Right cardiac atrium (tissue), 5 donors: ENCODE measurements at regions not wholly inside any gene's neighbourhood (a gene's known extent, or its start where the extent isn't known, plus 50 kb on each side); places are given as distances from the start of the nearest gene placed in this dataset.

ENCODE experiments used
- ATAC-seq, 2 donors: fragments of 200-7000 bp; cut with Tn5 transposase; one replicate each; pipeline versions ENCODE4 v1.8.0 to v1.9.1; 2020; ENCODE audit warnings: moderate library complexity in 2 of 2, mild to moderate bottlenecking in 1 of 2
- DNase-seq, 3 donors: peaks; one replicate each; pipeline ENCODE4 v3.0.0-alpha.2; 2020
- H3K27ac ChIP-seq: one replicate; pipeline ENCODE4 v1.5.1; 2013; ENCODE audit warnings: mild to moderate bottlenecking, low read length, control low read depth, moderate library complexity
- H3K27me3 ChIP-seq: one replicate; pipeline ENCODE4 v1.6.1; 2013; ENCODE audit not compliant: control insufficient read depth, insufficient read depth
- H3K4me1 ChIP-seq: one replicate; pipeline ENCODE4 v1.6.1; 2013; ENCODE audit warnings: low read length; ENCODE audit not compliant: control insufficient read depth, insufficient read depth
- H3K4me3 ChIP-seq: one replicate; pipeline ENCODE4 v1.5.1; 2013; ENCODE audit warnings: low read length, control low read depth
- H3K9me3 ChIP-seq: one replicate; pipeline ENCODE4 v1.6.1; 2013; ENCODE audit warnings: low read length; ENCODE audit not compliant: control insufficient read depth
- WGBS: extraction: QIAGEN DNeasy Blood & Tissue Kit; methylation state at CpG from one replicate; pipeline ENCODE4 v1.1.7; 2013; 5-methylcytosine and 5-hydroxymethylcytosine counted together
- intact Hi-C, 4 donors: fragments of 100-400 bp; cut with DNase I; formaldehyde crosslinking; loops; one replicate each; pipeline versions ENCODE4 v1.11.0 to v1.14.0; 2022 to 2023
- donor health status: healthy with polysubstance abuse.
- donor health status: DM: no; HTN: yes; CAD: no.
- donor health status: DM: no; HTN: no; CAD: no.
- donor health status: DM: no; HTN: yes; CAD: no; lungs with severe emphysema.
- donor health status: DM: yes; HTN: yes; CAD: no.

- H3K27ac ChIP-seq, result no peak overlapping the region
- H3K4me1 ChIP-seq, result no peaks in the 10 kb centered on the region
- no peak for DNase-seq
- intact Hi-C loops, result no loop called here
- H3K9me3 ChIP-seq, result no peaks in the 10 kb centered on the region
- no peak for ATAC-seq
- no peaks in the 10 kb centered on the region for H3K27me3 ChIP-seq
- H3K4me3 ChIP-seq, result no peak overlapping the region
- WGBS, result 85% methylated on average over 11 of the region's 11 CpGs
Observed at GRCh38 chr7:113456533-113456932, 338.2 kb upstream of the SMIM30 start.

GRCh38 chr7:113454597-113455169 is 336.3 kb upstream of the SMIM30 start:
- Histone ChIP-seq H3K9me3 (no peaks in the 10 kb centered on the region), H3K27me3 (no peaks in the 10 kb centered on the region), H3K4me1 (no peaks in the 10 kb centered on the region), H3K4me3 (no peak overlapping the region), H3K27ac (no peak overlapping the region)
- DNase-seq (no peak), ATAC-seq (no peak)
- WGBS, result 50% methylated on average over 3 of the region's 3 CpGs
- intact Hi-C loops, result no loop called here

GRCh38 chr7:113452245-113452644 is 333.9 kb upstream of the SMIM30 start:
- no peak overlapping the region for H3K4me3 ChIP-seq
- H3K27me3 ChIP-seq, result no peaks in the 10 kb centered on the region
- H3K27ac ChIP-seq, result no peak overlapping the region
- no peaks in the 10 kb centered on the region for H3K9me3 ChIP-seq
- no peak for ATAC-seq
- intact Hi-C loops, result no loop called here
- WGBS, result 73% methylated on average over 4 of the region's 4 CpGs
- no peak for DNase-seq
- H3K4me1 ChIP-seq, result no peaks in the 10 kb centered on the region

- DNase-seq (no peak), ATAC-seq (no peak)
- intact Hi-C loops, result no loop called here
- Histone ChIP-seq H3K27ac (no peak overlapping the region), H3K4me1 (no peaks in the 10 kb centered on the region), H3K4me3 (no peak overlapping the region), H3K9me3 (no peaks in the 10 kb centered on the region), H3K27me3 (no peaks in the 10 kb centered on the region)
- WGBS, result 84% methylated on average over 2 of the region's 2 CpGs
Observed at GRCh38 chr7:113446791-113447190, 328.4 kb upstream of the SMIM30 start.

GRCh38 chr7:113446391-113446790 is 328.0 kb upstream of the SMIM30 start:
- H3K9me3 ChIP-seq, result no peaks in the 10 kb centered on the region
- intact Hi-C loops, result no loop called here
- H3K27me3 ChIP-seq, result no peaks in the 10 kb centered on the region
- no peaks in the 10 kb centered on the region for H3K4me1 ChIP-seq
- H3K27ac ChIP-seq, result no peak overlapping the region
- ATAC-seq (no peak), DNase-seq (no peak)
- no peak overlapping the region for H3K4me3 ChIP-seq

GRCh38 chr7:113444261-113444660 is 325.9 kb upstream of the SMIM30 start:
- ATAC-seq, result no peak
- Histone ChIP-seq H3K4me1 (no peaks in the 10 kb centered on the region), H3K27ac (no peak overlapping the region), H3K27me3 (no peaks in the 10 kb centered on the region), H3K4me3 (no peak overlapping the region), H3K9me3 (no peaks in the 10 kb centered on the region)
- DNase-seq, result no peak
- intact Hi-C loops, result no loop called here

- Histone ChIP-seq H3K4me3 (no peak overlapping the region), H3K4me1 (no peaks in the 10 kb centered on the region), H3K27ac (no peak overlapping the region), H3K9me3 (no peaks in the 10 kb centered on the region), H3K27me3 (no peaks in the 10 kb centered on the region)
- 83% methylated on average over 2 of the region's 2 CpGs for WGBS
- no peak for ATAC-seq
- intact Hi-C loops, result no loop called here
- no peak for DNase-seq
Observed at GRCh38 chr7:113440173-113440572, 321.8 kb upstream of the SMIM30 start.

GRCh38 chr7:113431406-113431805 is 313.1 kb upstream of the SMIM30 start:
- Histone ChIP-seq H3K27me3 (no peaks in the 10 kb centered on the region), H3K27ac (no peak overlapping the region), H3K9me3 (no peaks in the 10 kb centered on the region), H3K4me1 (no peaks in the 10 kb centered on the region), H3K4me3 (no peak overlapping the region)
- 76% methylated on average over 4 of the region's 4 CpGs for WGBS
- DNase-seq (no peak), ATAC-seq (no peak)
- intact Hi-C loops, result no loop called here

GRCh38 chr7:113424185-113424817 is 305.9 kb upstream of the SMIM30 start:
- Histone ChIP-seq H3K27me3 (no peaks in the 10 kb centered on the region), H3K9me3 (no peaks in the 10 kb centered on the region), H3K4me1 (no peaks in the 10 kb centered on the region), H3K27ac (no peak overlapping the region), H3K4me3 (no peak overlapping the region)
- 63% methylated on average over 6 of the region's 6 CpGs for WGBS
- DNase-seq (no peak), ATAC-seq (no peak)
- intact Hi-C loops, result loop anchor here in 3 of 4 donors (5.0 to 10.0 kb wide), 3 partner anchors 407 to 877 kb away; no protein-coding TSS in a partner anchor

- Histone ChIP-seq H3K9me3 (no peaks in the 10 kb centered on the region), H3K4me1 (no peaks in the 10 kb centered on the region), H3K4me3 (no peak overlapping the region), H3K27me3 (no peaks in the 10 kb centered on the region), H3K27ac (no peak overlapping the region)
- DNase-seq, result peak; percentile 76 to 86 (median 76)
- intact Hi-C loops, result loop anchor here in 3 of 4 donors (5.0 to 10.0 kb wide), 3 partner anchors 405 to 875 kb away; no protein-coding TSS in a partner anchor
- ATAC-seq, result peak; percentile 86 to 90
- 25% methylated on average over 4 of the region's 4 CpGs for WGBS
Observed at GRCh38 chr7:113421696-113422330, 303.5 kb upstream of the SMIM30 start.

- WGBS, result 43% methylated on average over 1 of the region's 1 CpG
- no peaks in the 10 kb centered on the region for H3K4me1 ChIP-seq
- H3K4me3 ChIP-seq, result no peak overlapping the region
- intact Hi-C loops, result loop anchor here in 1 of 4 donors (10.0 kb wide), 1 partner anchor 250 kb away; no protein-coding TSS in a partner anchor
- no peaks in the 10 kb centered on the region for H3K27me3 ChIP-seq
- ATAC-seq (no peak), DNase-seq (no peak)
- no peak overlapping the region for H3K27ac ChIP-seq
- no peaks in the 10 kb centered on the region for H3K9me3 ChIP-seq
Observed at GRCh38 chr7:113414401-113415035, 296.2 kb upstream of the SMIM30 start.
